K562 (cell line): ENCODE measurements at regions not wholly inside any gene's neighbourhood (a gene's known extent, or its start where the extent isn't known, plus 50 kb on each side); places are given as distances from the start of the nearest gene placed in this dataset.

Experiments used
- ATAC-seq: fragments of 200-7000 bp; cut with Tn5 transposase; 3 replicates; pipeline ENCODE4 v1.9.1; 2020; ENCODE audit warnings: moderate library complexity
- BruUV-seq: library from RNA; stranded (reverse); fragments of 400-500 nt; replicated peaks from 2 replicates; lab custom pipeline; 2021; lab: Mats Ljungman, UMichigan
- CTCF ChIA-PET: fragments of 300-600 bp; formaldehyde crosslinking; extraction: SDS; loops from one replicate; lab custom pipeline; 2021; ENCODE audit warnings: low intra/inter-chr PET ratio; lab: Yijun Ruan, JAX
- POLR2A ChIA-PET: fragments of 300-600, 350-650 bp; sonication (Branson Sonifier 250); formaldehyde crosslinking; extraction: SDS; loops from one replicate; lab custom pipeline; 2021; ENCODE audit warnings: antibody characterized with exemption, inconsistent platforms; lab: Yijun Ruan, JAX
- DNase-seq, 4 experiments: peaks; one replicate each; pipeline versions ENCODE4 v3.0.0 to v3.0.0-alpha.2; 2011 to 2018; ENCODE audit warnings: low spot score in 3 of 4, mixed read lengths in 3 of 4; ENCODE audit errors: extremely low read depth in 1 of 4
- FAIRE-seq: peaks from 2 replicates; lab custom pipeline; 2011; peaks lifted over from hg19 to GRCh38; lab: Jason Lieb, UNC
- H2AFZ ChIP-seq: 2 replicates; pipeline ENCODE4 v1.6.0; 2011; ENCODE audit warnings: low read depth, low read length, control low read depth, inconsistent platforms
- H3K27ac ChIP-seq: fragments of 200-600 bp; 3 replicates; pipeline ENCODE4 v1.8.0; 2011; ENCODE audit warnings: low read depth, mild to moderate bottlenecking, control low read depth, inconsistent platforms, low read length, moderate library complexity, mixed read lengths; ENCODE audit errors: extremely low read depth
- H3K27me3 ChIP-seq, 2 experiments: fragments of 300-600 bp in 1 of 2; 2 replicates in 1 of 2; 3 replicates in 1 of 2; pipeline versions ENCODE4 v1.6.0 to v1.8.0; 2011; ENCODE audit warnings: inconsistent platforms in 2 of 2, low read length in 2 of 2, mild to moderate bottlenecking in 1 of 2, mixed read lengths in 1 of 2, moderate library complexity in 1 of 2; ENCODE audit not compliant: control insufficient read depth in 2 of 2, insufficient read depth in 2 of 2
- H3K36me3 ChIP-seq: fragments of 300-600 bp; 3 replicates; pipeline ENCODE4 v1.8.0; 2011; ENCODE audit warnings: mild to moderate bottlenecking, low read length, inconsistent platforms; ENCODE audit not compliant: control insufficient read depth, insufficient read depth
- H3K4me1 ChIP-seq, 2 experiments: fragments of 200-600 bp in 1 of 2; replicated peaks in 1 of 2; 2 replicates in 1 of 2; 3 replicates in 1 of 2; pipeline versions ENCODE4 v1.5.1 to v1.8.0; 2011; ENCODE audit warnings: inconsistent platforms in 2 of 2, low read length in 2 of 2, mild to moderate bottlenecking in 1 of 2, mixed read lengths in 1 of 2, moderate library complexity in 1 of 2; ENCODE audit not compliant: control insufficient read depth in 2 of 2, insufficient read depth in 2 of 2
- H3K4me2 ChIP-seq: 2 replicates; pipeline ENCODE4 v1.6.1; 2011; ENCODE audit warnings: low read length, control low read depth, inconsistent platforms, mixed read lengths; ENCODE audit not compliant: insufficient read depth
- H3K4me3 ChIP-seq: fragments of 200-600 bp; sonication (generic), shearing (Covaris generic); 2 replicates; pipeline ENCODE4 v1.5.1; 2016; ENCODE audit warnings: control low read depth, inconsistent platforms
- H3K79me2 ChIP-seq: fragments of 200-600 bp; 3 replicates; pipeline ENCODE4 v1.8.0; 2011; ENCODE audit warnings: low read length, inconsistent platforms; ENCODE audit not compliant: control insufficient read depth, insufficient read depth
- H3K9ac ChIP-seq, 2 experiments: 2 replicates each; pipeline versions ENCODE4 v1.6.0 to v1.6.1; 2011; ENCODE audit warnings: low read depth in 2 of 2, low read length in 2 of 2, control low read depth in 1 of 2, inconsistent platforms in 1 of 2, mild to moderate bottlenecking in 1 of 2, mixed read lengths in 1 of 2; ENCODE audit not compliant: insufficient read depth in 1 of 2
- H3K9me1 ChIP-seq: one replicate; pipeline ENCODE4 v1.6.0; 2011; ENCODE audit warnings: inconsistent platforms, mild to moderate bottlenecking, low read length, moderate library complexity; ENCODE audit not compliant: control insufficient read depth, insufficient read depth
- H3K9me3 ChIP-seq: replicated peaks from 2 replicates; pipeline ENCODE4 v1.5.1; 2011; ENCODE audit warnings: low read depth, low read length, inconsistent platforms; ENCODE audit not compliant: control insufficient read depth, insufficient read depth
- H4K20me1 ChIP-seq: replicated peaks from 2 replicates; pipeline ENCODE4 v1.6.1; 2011; ENCODE audit warnings: low read length, inconsistent platforms, mixed read lengths; ENCODE audit not compliant: control insufficient read depth, insufficient read depth
- ARNT ChIP-seq, 2 experiments: fragments of 450-650 bp; IDR thresholded peaks; 2 replicates each; pipeline ENCODE4 v1.6.1; 2016; ENCODE audit warnings: mild to moderate bottlenecking in 1 of 2
- CREB5 ChIP-seq: fragments of 250-450 bp; sonication (Bioruptor Pico); IDR thresholded peaks from 2 replicates; pipeline ENCODE4 v1.5.0; 2020; ENCODE audit warnings: mild to moderate bottlenecking
- POLR2G ChIP-seq: fragments of 200-400 bp; formaldehyde crosslinking; IDR thresholded peaks from 2 replicates; pipeline ENCODE4 v1.6.1; 2017; ENCODE audit warnings: low read depth, mild to moderate bottlenecking, antibody characterized with exemption, low read length, moderate library complexity
- SFPQ ChIP-seq: fragments of 200-400 bp; formaldehyde crosslinking; IDR thresholded peaks from 2 replicates; pipeline ENCODE4 v1.6.1; 2017; ENCODE audit warnings: mild to moderate bottlenecking, low read depth, low read length, moderate library complexity
- TFAM ChIP-seq: fragments of 250-450 bp; sonication (Bioruptor Pico); conservative IDR thresholded peaks from 2 replicates; pipeline ENCODE4 v1.5.0; 2021; ENCODE audit warnings: mild to moderate bottlenecking, moderate library complexity
- THRA ChIP-seq: fragments of 450-650 bp; IDR thresholded peaks from 2 replicates; pipeline ENCODE4 v1.6.1; 2017; ENCODE audit warnings: mild to moderate bottlenecking, moderate library complexity
- ZNF318 ChIP-seq, 2 experiments: fragments of 450-650 bp; IDR thresholded peaks; 2 replicates each; pipeline ENCODE4 v1.6.1; 2016; ENCODE audit warnings: mild to moderate bottlenecking in 2 of 2, borderline replicate concordance in 1 of 2, low read depth in 1 of 2, moderate library complexity in 1 of 2
- WGBS: fragments of 100-300 bp; shearing (Covaris generic); methylation state at CpG from one replicate; pipeline ENCODE4 v1.1.6; 2016; ENCODE audit warnings: low coverage, mixed read lengths; ENCODE audit not compliant: insufficient coverage; ENCODE audit errors: missing lambda C conversion rate; 5-methylcytosine and 5-hydroxymethylcytosine counted together
- in situ Hi-C: fragments of 300-500 bp; cut with MboI; formaldehyde crosslinking; loops from 4 replicates; pipeline ENCODE4 v1.15.0; 2018; ENCODE audit warnings: inconsistent platforms, mixed read lengths
- intact Hi-C: fragments of 100-400 bp; cut with micrococcal nuclease; formaldehyde crosslinking; loops from 2 replicates; pipeline ENCODE4 v1.14.2; 2022

GRCh38 chr10:36114913-36115312, 472.8 kb upstream of the FZD8 start:
- POLR2A ChIA-PET, result no interaction called here
- BruUV-seq, result no TSS peak
- Histone ChIP-seq H3K9ac (no peak overlapping the region), H4K20me1 (no peaks in the 10 kb centered on the region), H3K9me1 (no peaks in the 10 kb centered on the region), H3K36me3 (no peaks in the 10 kb centered on the region), H3K9me3 (no peaks in the 10 kb centered on the region), H2AFZ (no peak overlapping the region), H3K4me3 (no peak overlapping the region), H3K79me2 (no peaks in the 10 kb centered on the region), H3K27me3 (no peaks in the 10 kb centered on the region), H3K27ac (no peak overlapping the region), H3K4me2 (no peak overlapping the region), H3K4me1 (no peaks in the 10 kb centered on the region)
- 0% methylated on average over 1 of the region's 1 CpG for WGBS
- in situ Hi-C loops, result no loop called here
- FAIRE-seq (no peak), ATAC-seq (no peak), DNase-seq (no peak)
- CTCF ChIA-PET, result no interaction called here
- intact Hi-C loops, result no loop called here
- TF ChIP-seq THRA (no peak), CREB5 (CRISPR knock-in tag) (no peak), SFPQ (no peak), TFAM (CRISPR knock-in tag) (no peak), POLR2G (no peak), ARNT (IDR thresholded peaks at IDR 0.05) (no peak), ZNF318 (IDR thresholded peaks at IDR 0.05; ENCODE audit: borderline replicate concordance in 1 of 2, low read depth in 1 of 2) (no peak)
